Heart left ventricle (tissue), 16 donors: ENCODE measurements at regions not wholly inside any gene's neighbourhood (a gene's known extent, or its start where the extent isn't known, plus 50 kb on each side); places are given as distances from the start of the nearest gene placed in this dataset.

Experiments
- ATAC-seq, 4 donors: fragments of 200-7000 bp; cut with Tn5 transposase; one replicate each; pipeline ENCODE4 v1.9.1; 2020 to 2022; ENCODE audit warnings: moderate library complexity in 4 of 4, mild to moderate bottlenecking in 3 of 4, moderate number of reproducible peaks in 1 of 4
- DNase-seq, 5 donors: peaks; one replicate each; pipeline ENCODE4 v3.0.0-alpha.2; 2020
- H3K27ac ChIP-seq, 12 donors: fragments of 200-600 bp; sonication (generic) in 4 of 12; one replicate each; pipeline versions ENCODE4 v1.5.0 to v1.8.0; 2016 to 2022; ENCODE audit warnings: mild to moderate bottlenecking in 2 of 12
- H3K27me3 ChIP-seq, 9 donors: fragments of 200-600 bp; sonication (generic) in 2 of 9; one replicate each; pipeline versions ENCODE4 v1.5.1 to v1.8.0; 2016 to 2022; ENCODE audit warnings: mild to moderate bottlenecking in 3 of 9
- H3K36me3 ChIP-seq, 9 donors: fragments of 200-600 bp; sonication (generic) in 2 of 9; one replicate each; pipeline versions ENCODE4 v1.5.0 to v1.8.0; 2018 to 2022; ENCODE audit warnings: mild to moderate bottlenecking in 2 of 9
- H3K4me1 ChIP-seq, 12 donors: fragments of 200-600 bp; sonication (generic) in 4 of 12; one replicate each; pipeline versions ENCODE4 v1.5.0 to v1.8.0; 2016 to 2022; ENCODE audit warnings: mild to moderate bottlenecking in 3 of 12
- H3K4me3 ChIP-seq, 12 donors: fragments of 200-600 bp; sonication (generic) in 4 of 12; one replicate each; pipeline versions ENCODE4 v1.5.0 to v1.8.0; 2017 to 2022; ENCODE audit warnings: mild to moderate bottlenecking in 9 of 12, moderate library complexity in 4 of 12
- H3K9me3 ChIP-seq, 12 donors: fragments of 200-600 bp; sonication (generic) in 4 of 12; one replicate each; pipeline versions ENCODE4 v1.5.0 to v1.8.0; 2016 to 2022; ENCODE audit warnings: mild to moderate bottlenecking in 1 of 12
- POLR2A ChIP-seq, 2 donors: fragments of 450-650 bp; IDR thresholded peaks; one replicate each; pipeline ENCODE4 v1.6.1; 2017; ENCODE audit warnings: antibody characterized with exemption in 2 of 2, mild to moderate bottlenecking in 2 of 2, moderate library complexity in 2 of 2
- WGBS, 4 donors: extraction: QIAGEN DNeasy Blood & Tissue Kit in 2 of 4; methylation state at CpG; one replicate each; pipeline versions ENCODE4 v1.1.5 to v1.1.7; 2013 to 2018; 5-methylcytosine and 5-hydroxymethylcytosine counted together
- intact Hi-C, 10 donors: fragments of 100-400 bp; cut with DNase I; formaldehyde crosslinking; loops; one replicate each; pipeline versions ENCODE4 v1.11.1 to v1.14.2; 2022
- TF ChIP-seq, protein P1 (sequence below), 12 donors: fragments of 200-600 bp; sonication (generic) in 4 of 12; IDR thresholded peaks; one replicate each; pipeline versions ENCODE4 v1.5.0 to v1.8.0; 2018 to 2022; ENCODE audit warnings: antibody characterized with exemption in 12 of 12, mild to moderate bottlenecking in 5 of 12
- donor health status: ischemic (EF 13 %, LVEDD 7.1; RV severe dilation, severe dysfunction).
- donor health status: healthy with polysubstance abuse.
- donor health status: DM: no; HTN: yes; CAD: no.
- donor health status: DM: no; HTN: no; CAD: no.
- donor health status: ischemic (EF 25% LVEDD 6.9; RV normal size, moderate dysfunction).
- donor health status: ischemic (EF 25% LVEDD 5.7; RV mildly dilated, moderate dysfunction).
- donor health status: healthy.
- donor health status: DM: yes; HTN: yes; CAD: no.
- donor health status: ischemic (EF 35%, LVEDD 5.7; RV mildly dilated, moderate dysfunction).
- donor health status: nonischemic (EF 11% LVEDD 7.7; RV severe dilation, severe dysfunction).
- donor health status: DM: yes; HTN: yes; CAD: no.
- donor health status: PGD.
- donor health status: ischemic (EF 29% LVEDD 5.4; RV normal size, mild dysfunction).
- donor health status: nonischemic (EF 23%, LVEDD 6.1; RV moderate dilation, normal function).

DNA sequence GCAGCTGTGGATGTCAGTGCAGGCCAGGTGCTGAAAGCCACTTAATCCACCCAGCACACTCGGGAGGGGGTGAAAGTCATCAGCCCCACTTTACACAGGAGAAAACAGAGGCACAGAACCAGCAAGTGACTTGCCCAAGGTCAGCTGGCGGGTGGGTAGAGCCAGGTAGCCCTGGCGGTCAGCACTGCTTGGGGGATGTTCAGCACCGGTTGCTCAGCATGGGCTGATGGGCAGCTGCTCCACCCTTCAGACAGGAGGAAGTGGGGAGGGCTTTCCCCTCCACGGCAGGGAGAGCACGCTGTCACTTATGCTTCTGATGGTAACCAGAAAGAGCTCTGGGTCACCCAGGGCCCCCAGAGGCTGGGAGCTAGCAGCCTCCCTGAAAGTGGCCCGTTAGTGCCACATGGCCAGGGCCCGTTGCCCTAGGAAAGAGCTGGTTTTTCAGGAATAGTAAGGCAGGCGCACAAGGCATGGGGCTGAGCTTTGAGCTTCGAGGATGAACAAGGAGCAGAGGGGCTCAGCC lies 417.9 kb downstream of the CTTN start:
- Histone ChIP-seq H3K36me3 (no peaks in the 10 kb centered on the region), H3K4me1 (peaks cover 0 to 7% (median 0%) of the 10 kb centered on the region in 12 donors), H3K27me3 (peaks cover 0 to 7% (median 0%) of the 10 kb centered on the region in 9 donors), H3K9me3 (no peaks in the 10 kb centered on the region), H3K27ac (no peak overlapping the region), H3K4me3 (no peak overlapping the region)
- ATAC-seq (no peak), DNase-seq (peak in 1 of 5 donors; percentile 21)
- TF ChIP-seq POLR2A (IDR thresholded peaks at IDR 0.05): no peak
- TF ChIP-seq, protein P1, sequence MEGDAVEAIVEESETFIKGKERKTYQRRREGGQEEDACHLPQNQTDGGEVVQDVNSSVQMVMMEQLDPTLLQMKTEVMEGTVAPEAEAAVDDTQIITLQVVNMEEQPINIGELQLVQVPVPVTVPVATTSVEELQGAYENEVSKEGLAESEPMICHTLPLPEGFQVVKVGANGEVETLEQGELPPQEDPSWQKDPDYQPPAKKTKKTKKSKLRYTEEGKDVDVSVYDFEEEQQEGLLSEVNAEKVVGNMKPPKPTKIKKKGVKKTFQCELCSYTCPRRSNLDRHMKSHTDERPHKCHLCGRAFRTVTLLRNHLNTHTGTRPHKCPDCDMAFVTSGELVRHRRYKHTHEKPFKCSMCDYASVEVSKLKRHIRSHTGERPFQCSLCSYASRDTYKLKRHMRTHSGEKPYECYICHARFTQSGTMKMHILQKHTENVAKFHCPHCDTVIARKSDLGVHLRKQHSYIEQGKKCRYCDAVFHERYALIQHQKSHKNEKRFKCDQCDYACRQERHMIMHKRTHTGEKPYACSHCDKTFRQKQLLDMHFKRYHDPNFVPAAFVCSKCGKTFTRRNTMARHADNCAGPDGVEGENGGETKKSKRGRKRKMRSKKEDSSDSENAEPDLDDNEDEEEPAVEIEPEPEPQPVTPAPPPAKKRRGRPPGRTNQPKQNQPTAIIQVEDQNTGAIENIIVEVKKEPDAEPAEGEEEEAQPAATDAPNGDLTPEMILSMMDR (IDR thresholded peaks at IDR 0.05): no peak
- intact Hi-C loops: loop anchor here in 4 of 10 donors (5.0 to 10.0 kb wide), 3 partner anchors 266 to 609 kb away; no protein-coding TSS in a partner anchor
- 53 to 69% (median 59%) methylated on average over 10 of the region's 10 CpGs for WGBS, 4 donors

DNA sequence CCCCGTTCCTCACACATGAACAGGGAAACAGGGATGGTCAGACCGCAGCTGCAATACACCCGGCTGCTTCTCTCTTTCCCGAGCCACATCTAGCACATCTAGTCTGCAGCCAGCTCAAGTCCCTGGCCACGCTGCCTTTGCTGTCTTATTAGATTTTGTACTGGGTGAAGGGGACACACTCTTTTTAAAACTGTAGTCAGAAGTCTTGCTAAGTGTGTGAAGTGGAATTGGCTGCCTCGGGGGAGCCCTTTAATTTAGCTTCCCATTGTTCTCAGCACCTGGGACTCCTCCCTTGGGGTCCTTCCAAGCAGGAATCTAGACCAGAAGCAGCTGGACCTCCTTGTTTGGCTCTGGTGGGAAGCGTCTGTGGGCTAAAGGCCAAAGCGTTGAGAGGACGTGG lies 420.0 kb downstream of the CTTN start:
- H3K4me1 ChIP-seq: peaks cover 0 to 7% (median 0%) of the 10 kb centered on the region in 12 donors
- intact Hi-C loops: loop anchor here in 4 of 10 donors (5.0 to 10.0 kb wide), 3 partner anchors 264 to 606 kb away; no protein-coding TSS in a partner anchor
- ATAC-seq (no peak), DNase-seq (peak in 1 of 5 donors; percentile 20)
- H3K4me3 ChIP-seq: no peak overlapping the region
- no peak for TF ChIP-seq POLR2A (IDR thresholded peaks at IDR 0.05)
- TF ChIP-seq, protein P1 (IDR thresholded peaks at IDR 0.05): no peak
- 49 to 78% (median 57%) methylated on average over 6 to 9 of the region's 9 CpGs for WGBS, 4 donors
- peaks cover 0 to 17% (median 0%) of the 10 kb centered on the region in 9 donors for H3K27me3 ChIP-seq
- H3K9me3 ChIP-seq: no peaks in the 10 kb centered on the region
- no peak overlapping the region for H3K27ac ChIP-seq
- no peaks in the 10 kb centered on the region for H3K36me3 ChIP-seq

DNA sequence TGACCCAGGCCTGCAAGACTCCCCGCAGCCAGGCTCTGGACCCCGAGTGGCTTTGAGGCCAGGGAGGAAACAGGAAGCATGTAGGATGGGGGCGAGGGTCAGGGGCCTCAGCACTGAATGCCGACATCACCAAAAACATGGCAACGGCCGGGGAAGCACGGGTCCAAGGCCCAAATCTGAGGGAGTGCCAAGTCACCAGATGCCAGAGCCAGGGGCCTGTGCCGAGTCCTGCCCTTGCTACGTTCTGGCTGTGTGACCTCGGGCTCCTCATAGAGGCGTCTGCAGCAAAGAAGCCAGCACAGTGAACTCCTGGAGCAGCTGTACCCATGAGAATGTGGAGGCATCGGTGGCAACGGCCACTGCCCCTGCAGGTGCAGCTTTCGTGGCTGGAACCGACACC lies 420.7 kb downstream of the CTTN start:
- WGBS, 4 donors: 53 to 66% (median 62%) methylated on average over 4 to 15 of the region's 15 CpGs
- no peak overlapping the region for H3K4me3 ChIP-seq
- intact Hi-C loops: loop anchor here in 4 of 10 donors (5.0 to 10.0 kb wide), 3 partner anchors 263 to 606 kb away; no protein-coding TSS in a partner anchor
- H3K4me1 ChIP-seq: peaks cover 0 to 7% (median 0%) of the 10 kb centered on the region in 12 donors
- no peak overlapping the region for H3K27ac ChIP-seq
- DNase-seq (no peak), ATAC-seq (no peak)
- no peaks in the 10 kb centered on the region for H3K9me3 ChIP-seq
- no peaks in the 10 kb centered on the region for H3K36me3 ChIP-seq
- H3K27me3 ChIP-seq: peaks cover 0 to 20% (median 2%) of the 10 kb centered on the region in 9 donors
- TF ChIP-seq, protein P1 (IDR thresholded peaks at IDR 0.05): no peak
- no peak for TF ChIP-seq POLR2A (IDR thresholded peaks at IDR 0.05)

DNA sequence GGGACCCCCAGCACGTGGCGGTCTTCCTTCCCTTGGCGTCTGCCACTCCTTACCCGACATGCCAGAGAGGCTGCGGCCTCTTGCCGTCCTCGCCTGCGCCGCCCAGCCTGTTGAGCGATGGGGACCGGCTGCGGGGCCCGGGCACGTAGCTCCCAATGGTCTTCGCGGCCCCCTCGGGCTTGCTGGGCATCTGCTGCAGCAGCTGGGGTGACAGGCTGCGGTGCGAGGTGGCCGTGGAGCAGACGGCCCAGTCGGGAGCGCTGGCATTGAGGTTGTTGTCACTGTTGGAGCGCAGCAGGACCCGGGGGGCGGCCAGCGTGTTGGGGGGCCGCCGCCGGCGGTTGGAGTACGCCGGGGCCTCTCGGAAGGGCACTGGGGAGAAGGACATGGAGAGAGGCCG lies 422.0 kb downstream of the CTTN start:
- intact Hi-C loops: no loop called here
- 89 to 96% (median 93%) methylated on average over 33 to 35 of the region's 35 CpGs for WGBS, 4 donors
- H3K36me3 ChIP-seq: no peaks in the 10 kb centered on the region
- DNase-seq (no peak), ATAC-seq (no peak)
- H3K27ac ChIP-seq: no peak overlapping the region
- H3K9me3 ChIP-seq: no peaks in the 10 kb centered on the region
- no peak overlapping the region for H3K4me3 ChIP-seq
- H3K27me3 ChIP-seq: peaks cover 0 to 29% (median 13%) of the 10 kb centered on the region in 9 donors
- TF ChIP-seq POLR2A (IDR thresholded peaks at IDR 0.05): no peak
- TF ChIP-seq, protein P1 (IDR thresholded peaks at IDR 0.05): no peak
- H3K4me1 ChIP-seq: peaks cover 0 to 7% (median 0%) of the 10 kb centered on the region in 12 donors
